Heart left ventricle (tissue), 16 donors: ENCODE measurements at regions not wholly inside any gene's neighbourhood (a gene's known extent, or its start where the extent isn't known, plus 50 kb on each side); places are given as distances from the start of the nearest gene placed in this dataset.

ENCODE experiments used
- ATAC-seq, 4 donors: fragments of 200-7000 bp; cut with Tn5 transposase; one replicate each; pipeline ENCODE4 v1.9.1; 2020 to 2022; ENCODE audit warnings: moderate library complexity in 4 of 4, mild to moderate bottlenecking in 3 of 4, moderate number of reproducible peaks in 1 of 4
- DNase-seq, 5 donors: peaks; one replicate each; pipeline ENCODE4 v3.0.0-alpha.2; 2020
- H3K27ac ChIP-seq, 12 donors: fragments of 200-600 bp; sonication (generic) in 4 of 12; one replicate each; pipeline versions ENCODE4 v1.5.0 to v1.8.0; 2016 to 2022; ENCODE audit warnings: mild to moderate bottlenecking in 2 of 12
- H3K27me3 ChIP-seq, 9 donors: fragments of 200-600 bp; sonication (generic) in 2 of 9; one replicate each; pipeline versions ENCODE4 v1.5.1 to v1.8.0; 2016 to 2022; ENCODE audit warnings: mild to moderate bottlenecking in 3 of 9
- H3K36me3 ChIP-seq, 9 donors: fragments of 200-600 bp; sonication (generic) in 2 of 9; one replicate each; pipeline versions ENCODE4 v1.5.0 to v1.8.0; 2018 to 2022; ENCODE audit warnings: mild to moderate bottlenecking in 2 of 9
- H3K4me1 ChIP-seq, 12 donors: fragments of 200-600 bp; sonication (generic) in 4 of 12; one replicate each; pipeline versions ENCODE4 v1.5.0 to v1.8.0; 2016 to 2022; ENCODE audit warnings: mild to moderate bottlenecking in 3 of 12
- H3K4me3 ChIP-seq, 12 donors: fragments of 200-600 bp; sonication (generic) in 4 of 12; one replicate each; pipeline versions ENCODE4 v1.5.0 to v1.8.0; 2017 to 2022; ENCODE audit warnings: mild to moderate bottlenecking in 9 of 12, moderate library complexity in 4 of 12
- H3K9me3 ChIP-seq, 12 donors: fragments of 200-600 bp; sonication (generic) in 4 of 12; one replicate each; pipeline versions ENCODE4 v1.5.0 to v1.8.0; 2016 to 2022; ENCODE audit warnings: mild to moderate bottlenecking in 1 of 12
- POLR2A ChIP-seq, 2 donors: fragments of 450-650 bp; IDR thresholded peaks; one replicate each; pipeline ENCODE4 v1.6.1; 2017; ENCODE audit warnings: antibody characterized with exemption in 2 of 2, mild to moderate bottlenecking in 2 of 2, moderate library complexity in 2 of 2
- WGBS, 4 donors: extraction: QIAGEN DNeasy Blood & Tissue Kit in 2 of 4; methylation state at CpG; one replicate each; pipeline versions ENCODE4 v1.1.5 to v1.1.7; 2013 to 2018; 5-methylcytosine and 5-hydroxymethylcytosine counted together
- intact Hi-C, 10 donors: fragments of 100-400 bp; cut with DNase I; formaldehyde crosslinking; loops; one replicate each; pipeline versions ENCODE4 v1.11.1 to v1.14.2; 2022
- TF ChIP-seq, protein P1 (sequence below), 12 donors: fragments of 200-600 bp; sonication (generic) in 4 of 12; IDR thresholded peaks; one replicate each; pipeline versions ENCODE4 v1.5.0 to v1.8.0; 2018 to 2022; ENCODE audit warnings: antibody characterized with exemption in 12 of 12, mild to moderate bottlenecking in 5 of 12
- donor health status: ischemic (EF 13 %, LVEDD 7.1; RV severe dilation, severe dysfunction).
- donor health status: healthy with polysubstance abuse.
- donor health status: DM: no; HTN: yes; CAD: no.
- donor health status: DM: no; HTN: no; CAD: no.
- donor health status: ischemic (EF 25% LVEDD 6.9; RV normal size, moderate dysfunction).
- donor health status: ischemic (EF 25% LVEDD 5.7; RV mildly dilated, moderate dysfunction).
- donor health status: healthy.
- donor health status: DM: yes; HTN: yes; CAD: no.
- donor health status: ischemic (EF 35%, LVEDD 5.7; RV mildly dilated, moderate dysfunction).
- donor health status: nonischemic (EF 11% LVEDD 7.7; RV severe dilation, severe dysfunction).
- donor health status: DM: yes; HTN: yes; CAD: no.
- donor health status: PGD.
- donor health status: ischemic (EF 29% LVEDD 5.4; RV normal size, mild dysfunction).
- donor health status: nonischemic (EF 23%, LVEDD 6.1; RV moderate dilation, normal function).

DNA sequence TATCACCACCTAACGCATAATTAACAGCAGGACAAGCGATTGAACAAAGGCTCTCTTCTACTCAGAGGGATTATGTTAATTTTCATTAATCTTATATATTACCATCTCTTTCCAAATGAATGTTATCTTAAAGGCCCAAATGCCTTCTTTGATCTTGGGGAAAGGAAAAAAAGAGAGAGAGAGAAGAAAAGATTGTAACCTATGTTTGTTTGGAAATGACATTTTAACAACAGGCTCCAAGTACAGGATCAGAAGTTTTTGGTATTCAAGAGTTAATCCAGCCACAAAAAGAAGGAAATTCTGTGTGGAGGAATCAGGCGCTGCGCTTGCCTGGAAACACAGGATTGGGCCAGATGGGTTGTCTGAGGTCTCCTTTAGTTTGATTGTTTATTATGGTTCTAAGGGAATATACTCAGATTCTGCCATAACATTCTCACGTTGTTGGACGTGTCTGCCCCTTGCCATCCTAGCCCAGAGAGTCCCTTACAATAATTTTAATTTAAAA is 100.7 kb upstream of the STX18 start:
- intact Hi-C loops: no loop called here
- DNase-seq: no peak
- no peak for TF ChIP-seq POLR2A (IDR thresholded peaks at IDR 0.05)
- Histone ChIP-seq H3K27me3 (no peaks in the 10 kb centered on the region), H3K4me3 (no peak overlapping the region), H3K9me3 (peaks cover 0 to 4% (median 0%) of the 10 kb centered on the region in 12 donors), H3K36me3 (no peaks in the 10 kb centered on the region), H3K27ac (no peak overlapping the region), H3K4me1 (no peaks in the 10 kb centered on the region)
- 77 to 89% (median 84%) methylated on average over 6 of the region's 6 CpGs for WGBS, 4 donors
- no peak for ATAC-seq

DNA sequence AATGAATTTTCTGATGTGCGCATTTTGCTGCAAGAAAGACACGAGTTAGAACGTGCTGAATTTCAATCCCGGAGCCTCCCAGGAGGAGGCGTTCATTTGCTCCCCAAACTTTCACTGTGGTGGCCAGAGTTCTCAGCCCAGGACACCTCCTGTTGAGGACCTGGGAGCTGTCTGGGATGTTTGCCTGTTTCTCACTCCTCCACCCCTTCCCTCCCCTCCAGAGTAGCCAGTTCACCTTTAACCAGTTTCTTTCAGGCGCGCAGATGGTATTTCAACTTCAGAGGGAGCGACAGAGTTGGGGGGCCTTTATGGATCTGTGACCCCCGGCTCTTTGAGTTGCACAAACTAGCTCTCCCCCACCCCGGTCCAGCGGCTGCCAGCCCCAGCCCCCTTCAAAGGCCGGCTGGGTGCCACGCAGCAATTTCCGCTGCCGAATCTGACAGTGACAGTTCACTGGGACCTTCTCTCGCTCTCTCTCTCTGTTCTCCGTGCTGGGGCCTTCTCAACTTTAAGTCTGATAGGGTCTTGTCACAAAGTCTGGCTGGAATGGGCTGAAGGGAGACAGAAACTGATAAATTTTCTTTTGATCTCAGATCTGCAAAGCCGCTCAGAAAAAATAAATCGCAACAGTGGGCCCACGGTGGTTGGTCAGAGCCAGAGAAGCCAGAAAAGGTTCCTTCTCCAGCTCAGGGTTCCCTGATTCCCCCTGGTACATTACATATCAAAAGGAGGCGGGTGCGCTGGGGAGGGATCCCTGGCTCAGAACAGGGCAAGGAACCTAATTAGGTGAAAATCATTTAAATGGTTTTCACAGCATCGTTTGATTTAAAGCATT is 100.0 kb upstream of the STX18 start:
- Histone ChIP-seq H3K27me3 (no peaks in the 10 kb centered on the region), H3K27ac (no peak overlapping the region), H3K9me3 (peaks cover 0 to 2% (median 0%) of the 10 kb centered on the region in 12 donors), H3K36me3 (no peaks in the 10 kb centered on the region), H3K4me1 (no peaks in the 10 kb centered on the region), H3K4me3 (no peak overlapping the region)
- DNase-seq: no peak
- intact Hi-C loops: no loop called here
- WGBS, 4 donors: 65 to 77% (median 70%) methylated on average over 23 of the region's 23 CpGs
- TF ChIP-seq POLR2A (IDR thresholded peaks at IDR 0.05): no peak
- TF ChIP-seq, protein P1, sequence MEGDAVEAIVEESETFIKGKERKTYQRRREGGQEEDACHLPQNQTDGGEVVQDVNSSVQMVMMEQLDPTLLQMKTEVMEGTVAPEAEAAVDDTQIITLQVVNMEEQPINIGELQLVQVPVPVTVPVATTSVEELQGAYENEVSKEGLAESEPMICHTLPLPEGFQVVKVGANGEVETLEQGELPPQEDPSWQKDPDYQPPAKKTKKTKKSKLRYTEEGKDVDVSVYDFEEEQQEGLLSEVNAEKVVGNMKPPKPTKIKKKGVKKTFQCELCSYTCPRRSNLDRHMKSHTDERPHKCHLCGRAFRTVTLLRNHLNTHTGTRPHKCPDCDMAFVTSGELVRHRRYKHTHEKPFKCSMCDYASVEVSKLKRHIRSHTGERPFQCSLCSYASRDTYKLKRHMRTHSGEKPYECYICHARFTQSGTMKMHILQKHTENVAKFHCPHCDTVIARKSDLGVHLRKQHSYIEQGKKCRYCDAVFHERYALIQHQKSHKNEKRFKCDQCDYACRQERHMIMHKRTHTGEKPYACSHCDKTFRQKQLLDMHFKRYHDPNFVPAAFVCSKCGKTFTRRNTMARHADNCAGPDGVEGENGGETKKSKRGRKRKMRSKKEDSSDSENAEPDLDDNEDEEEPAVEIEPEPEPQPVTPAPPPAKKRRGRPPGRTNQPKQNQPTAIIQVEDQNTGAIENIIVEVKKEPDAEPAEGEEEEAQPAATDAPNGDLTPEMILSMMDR (IDR thresholded peaks at IDR 0.05): no peak
- no peak for ATAC-seq

DNA sequence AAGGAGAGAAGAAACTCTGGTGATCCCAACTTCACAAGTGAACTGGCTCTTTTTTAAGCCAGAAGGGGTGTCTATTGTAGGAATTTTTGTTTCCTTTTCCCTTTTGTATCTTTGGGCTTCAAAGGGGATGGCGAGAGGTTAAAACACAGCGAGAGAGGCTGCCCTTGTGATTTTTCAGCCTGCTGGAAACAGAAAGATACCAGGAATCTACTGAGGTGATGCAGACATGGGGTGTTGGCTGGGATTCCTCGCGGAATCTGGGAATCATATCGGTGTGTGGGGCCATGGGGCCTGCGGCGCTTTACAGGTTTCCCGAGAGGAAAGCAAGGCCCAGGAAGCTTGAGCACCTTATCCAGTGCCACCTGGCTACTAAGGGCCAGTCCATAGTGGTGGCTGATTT is 99.4 kb upstream of the STX18 start:
- no peak for TF ChIP-seq POLR2A (IDR thresholded peaks at IDR 0.05)
- TF ChIP-seq, protein P1 (IDR thresholded peaks at IDR 0.05): no peak
- no peaks in the 10 kb centered on the region for H3K27me3 ChIP-seq
- H3K36me3 ChIP-seq: no peaks in the 10 kb centered on the region
- intact Hi-C loops: no loop called here
- 77 to 85% (median 81%) methylated on average over 7 to 8 of the region's 8 CpGs for WGBS, 4 donors
- ATAC-seq: no peak
- H3K4me1 ChIP-seq: no peaks in the 10 kb centered on the region
- DNase-seq: no peak
- no peak overlapping the region for H3K4me3 ChIP-seq
- no peaks in the 10 kb centered on the region for H3K9me3 ChIP-seq
- no peak overlapping the region for H3K27ac ChIP-seq

DNA sequence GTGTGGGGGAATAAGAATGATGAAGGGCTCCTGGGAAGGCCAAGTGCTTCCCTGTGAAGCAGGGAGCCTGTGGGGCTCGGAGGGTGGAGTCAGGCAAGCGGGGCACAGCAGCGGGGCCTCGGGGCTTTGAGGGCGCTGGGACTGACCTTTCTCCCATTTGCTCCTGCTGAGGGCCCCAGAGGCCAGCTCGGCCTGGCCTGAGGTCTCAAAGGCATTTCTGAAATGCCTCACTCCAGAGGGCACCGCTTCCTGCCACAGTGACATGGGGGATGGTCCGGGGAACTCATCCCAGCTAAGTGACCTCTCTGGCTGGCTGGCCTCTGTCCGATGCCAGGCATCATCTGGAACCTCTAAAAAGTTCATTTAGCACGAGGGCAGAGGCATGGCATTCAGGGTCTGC is 98.8 kb upstream of the STX18 start:
- WGBS, 4 donors: 47 to 62% (median 55%) methylated on average over 10 of the region's 10 CpGs
- no peak for DNase-seq
- Histone ChIP-seq H3K27ac (no peak overlapping the region), H3K27me3 (no peaks in the 10 kb centered on the region), H3K36me3 (no peaks in the 10 kb centered on the region), H3K9me3 (no peaks in the 10 kb centered on the region), H3K4me3 (no peak overlapping the region), H3K4me1 (no peaks in the 10 kb centered on the region)
- TF ChIP-seq, protein P1 (IDR thresholded peaks at IDR 0.05): no peak
- TF ChIP-seq POLR2A (IDR thresholded peaks at IDR 0.05): no peak
- ATAC-seq: peak in 1 of 4 donors; percentile 34
- intact Hi-C loops: no loop called here
